ENCODE measurements at regions not wholly inside any gene's neighbourhood (a gene's known extent, or its start where the extent isn't known, plus 50 kb on each side); places are given as distances from the start of the nearest gene placed in this dataset.

GRCh38 chr3:178274711-178275110, 261.5 kb upstream of the KCNMB2 start:
- no peak for TF ChIP-seq EZH2phosphoT487 (IDR thresholded peaks at IDR 0.05; ENCODE audit: borderline replicate concordance, low read length)
- TF ChIP-seq CTCF (IDR thresholded peaks at IDR 0.05; ENCODE audit: low read depth, low read length, poor library complexity, severe bottlenecking), result no peak
- Histone ChIP-seq H3K4me1 (ENCODE audit: control insufficient read depth, low read length) (no peaks in the 10 kb centered on the region), H3K27ac (ENCODE audit: low read depth, low read length) (no peak overlapping the region)

GRCh38 chr3:178275311-178275710, 260.9 kb upstream of the KCNMB2 start:
- no peaks in the 10 kb centered on the region for H3K9me2 ChIP-seq (replicated peaks; ENCODE audit: control insufficient read depth, low read length)
- no peaks in the 10 kb centered on the region for H3K27me3 ChIP-seq (ENCODE audit: control insufficient read depth, low read length)
- H3K9me3 ChIP-seq (ENCODE audit: control insufficient read depth, insufficient read depth, low read length), result peaks cover 4% of the 10 kb centered on the region; the same call in 1 of the 2 replicates

More at GRCh38 chr3:178274711-178275110, 261.5 kb upstream of the KCNMB2 start:
- Histone ChIP-seq H4K20me1 (ENCODE audit: control insufficient read depth, insufficient read depth, low read depth, low read length) (no peaks in the 10 kb centered on the region), H3K27me3 (ENCODE audit: control insufficient read depth, low read length) (no peaks in the 10 kb centered on the region), H3K79me2 (ENCODE audit: control insufficient read depth, low read length) (no peaks in the 10 kb centered on the region), H3K9me3 (ENCODE audit: control insufficient read depth, insufficient read depth, low read length) (peaks cover 4% of the 10 kb centered on the region; the same call in 1 of the 2 replicates), H3K36me3 (ENCODE audit: control insufficient read depth, low read length) (no peaks in the 10 kb centered on the region), H3F3A (ENCODE audit: control insufficient read depth, insufficient read depth) (no peaks in the 10 kb centered on the region), H3K4me3 (ENCODE audit: low read length) (no peak overlapping the region), H3K9me2 (replicated peaks; ENCODE audit: control insufficient read depth, low read length) (no peaks in the 10 kb centered on the region), H3K4me2 (ENCODE audit: low read length) (no peak overlapping the region)

GRCh38 chr3:178275793-178276192, 260.4 kb upstream of the KCNMB2 start:
- no peaks in the 10 kb centered on the region for H3K36me3 ChIP-seq (ENCODE audit: control insufficient read depth, low read length)
- H3K4me2 ChIP-seq (ENCODE audit: low read length), result no peak overlapping the region
- H3K27me3 ChIP-seq (ENCODE audit: control insufficient read depth, low read length), result no peaks in the 10 kb centered on the region
- no peaks in the 10 kb centered on the region for H3K4me1 ChIP-seq (ENCODE audit: control insufficient read depth, low read length)
- H3K27ac ChIP-seq (ENCODE audit: low read depth, low read length), result no peak overlapping the region
- H3F3A ChIP-seq (ENCODE audit: control insufficient read depth, insufficient read depth), result no peaks in the 10 kb centered on the region
- H3K79me2 ChIP-seq (ENCODE audit: control insufficient read depth, low read length), result no peaks in the 10 kb centered on the region
- peaks cover 4% of the 10 kb centered on the region; the same call in 1 of the 2 replicates for H3K9me3 ChIP-seq (ENCODE audit: control insufficient read depth, insufficient read depth, low read length)
- TF ChIP-seq EZH2phosphoT487 (IDR thresholded peaks at IDR 0.05; ENCODE audit: borderline replicate concordance, low read length) (no peak), CTCF (IDR thresholded peaks at IDR 0.05; ENCODE audit: low read depth, low read length, poor library complexity, severe bottlenecking) (no peak)
- no peaks in the 10 kb centered on the region for H3K9me2 ChIP-seq (replicated peaks; ENCODE audit: control insufficient read depth, low read length)
- no peaks in the 10 kb centered on the region for H4K20me1 ChIP-seq (ENCODE audit: control insufficient read depth, insufficient read depth, low read depth, low read length)
- no peak overlapping the region for H3K4me3 ChIP-seq (ENCODE audit: low read length)

More at GRCh38 chr3:178275311-178275710, 260.9 kb upstream of the KCNMB2 start:
- H3K4me1 ChIP-seq (ENCODE audit: control insufficient read depth, low read length), result no peaks in the 10 kb centered on the region
- TF ChIP-seq EZH2phosphoT487 (IDR thresholded peaks at IDR 0.05; ENCODE audit: borderline replicate concordance, low read length) (no peak), CTCF (IDR thresholded peaks at IDR 0.05; ENCODE audit: low read depth, low read length, poor library complexity, severe bottlenecking) (no peak)
- H3K27ac ChIP-seq (ENCODE audit: low read depth, low read length), result no peak overlapping the region
- H3F3A ChIP-seq (ENCODE audit: control insufficient read depth, insufficient read depth), result no peaks in the 10 kb centered on the region
- H4K20me1 ChIP-seq (ENCODE audit: control insufficient read depth, insufficient read depth, low read depth, low read length), result no peaks in the 10 kb centered on the region
- no peaks in the 10 kb centered on the region for H3K79me2 ChIP-seq (ENCODE audit: control insufficient read depth, low read length)
- no peak overlapping the region for H3K4me2 ChIP-seq (ENCODE audit: low read length)
- no peak overlapping the region for H3K4me3 ChIP-seq (ENCODE audit: low read length)
- no peaks in the 10 kb centered on the region for H3K36me3 ChIP-seq (ENCODE audit: control insufficient read depth, low read length)
